HG03460 (cell line): ENCODE measurements at regions not wholly inside any gene's neighbourhood (a gene's known extent, or its start where the extent isn't known, plus 50 kb on each side); places are given as distances from the start of the nearest gene placed in this dataset.

Source experiments
- ATAC-seq: cut with Tn5 transposase; IDR thresholded peaks from one replicate; pipeline ENCODE4 v1.9.1; 2021; ENCODE audit not compliant: unreplicated experiment

GRCh38 chrX:88397551-88397950 lies 349.5 kb upstream of the CPXCR1 start:
- no peak for ATAC-seq

GRCh38 chrX:88416002-88416401 lies 331.0 kb upstream of the CPXCR1 start:
- no peak for ATAC-seq

GRCh38 chrX:88416965-88417364 lies 330.1 kb upstream of the CPXCR1 start:
- ATAC-seq: no peak

GRCh38 chrX:88424071-88424470 lies 323.0 kb upstream of the CPXCR1 start:
- no peak for ATAC-seq

- no peak for ATAC-seq
Measured at GRCh38 chrX:88424541-88424940, 322.5 kb upstream of the CPXCR1 start.

- no peak for ATAC-seq
Measured at GRCh38 chrX:88425739-88426138, 321.3 kb upstream of the CPXCR1 start.

GRCh38 chrX:88437563-88437962 lies 309.5 kb upstream of the CPXCR1 start:
- no peak for ATAC-seq

- ATAC-seq: no peak
Measured at GRCh38 chrX:88438209-88438608, 308.8 kb upstream of the CPXCR1 start.

GRCh38 chrX:88439935-88440334 lies 307.1 kb upstream of the CPXCR1 start:
- ATAC-seq: no peak
